Activated naive CD8-positive, alpha-beta T cell treated with anti-CD3 and anti-CD28 coated beads, Interleukin-2, amount 50 U/mL, for 24 hours (primary cell): ENCODE measurements at regions not wholly inside any gene's neighbourhood (a gene's known extent, or its start where the extent isn't known, plus 50 kb on each side); places are given as distances from the start of the nearest gene placed in this dataset.

Experiments used
- ATAC-seq: fragments of 150-1000 bp; cut with Tn5 transposase; one replicate; pipeline ENCODE4 v1.10.0; 2021
- DNase-seq: peaks from one replicate; pipeline ENCODE4 v3.0.0; 2021
- H3K27ac Mint-ChIP-seq: one replicate; pipeline ENCODE4 v1.8.0; 2021; ENCODE audit warnings: mild to moderate bottlenecking, mixed read lengths
- H3K27me3 Mint-ChIP-seq: one replicate; pipeline ENCODE4 v1.8.0; 2021; ENCODE audit warnings: mixed read lengths
- H3K36me3 Mint-ChIP-seq: one replicate; pipeline ENCODE4 v1.8.0; 2021; ENCODE audit warnings: low read depth, mixed read lengths
- H3K4me1 Mint-ChIP-seq: one replicate; pipeline ENCODE4 v1.8.0; 2021; ENCODE audit warnings: mixed read lengths
- H3K4me3 Mint-ChIP-seq: one replicate; pipeline ENCODE4 v1.8.0; 2021; ENCODE audit warnings: mild to moderate bottlenecking, moderate library complexity, mixed read lengths
- H3K9me3 Mint-ChIP-seq: one replicate; pipeline ENCODE4 v1.8.0; 2021; ENCODE audit warnings: mixed read lengths

DNA sequence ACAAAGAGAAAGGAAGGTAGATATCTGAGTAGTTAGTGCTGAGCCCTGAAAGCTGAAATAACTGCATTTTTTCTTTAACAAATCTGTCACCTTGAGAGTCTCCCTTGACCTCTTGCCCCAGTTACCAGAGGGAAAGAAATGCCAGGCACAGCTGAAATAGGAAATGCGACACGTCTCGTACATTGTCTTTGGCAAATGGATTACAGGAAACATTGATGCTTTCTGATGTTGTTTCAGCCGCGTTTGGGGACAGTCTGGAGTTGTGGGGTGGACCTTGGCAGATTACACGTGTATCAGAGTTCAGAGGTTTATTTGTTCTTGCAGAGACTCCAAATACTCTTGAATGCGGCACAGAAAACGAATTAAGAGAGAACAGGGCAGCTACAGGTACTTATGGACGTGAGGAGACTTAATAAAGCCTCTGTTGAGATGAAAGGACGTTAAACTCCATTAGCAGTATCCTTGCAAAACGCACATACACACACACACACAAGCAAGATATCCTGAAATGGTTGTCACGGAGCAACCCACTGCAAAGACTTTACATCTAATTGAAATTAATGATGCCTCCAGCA is 272.8 kb upstream of the RORA start:
- H3K27ac Mint-ChIP-seq: no peak overlapping the region
- no peaks in the 10 kb centered on the region for H3K4me1 Mint-ChIP-seq
- no peaks in the 10 kb centered on the region for H3K36me3 Mint-ChIP-seq
- no peaks in the 10 kb centered on the region for H3K9me3 Mint-ChIP-seq
- peaks cover 4% of the 10 kb centered on the region for H3K27me3 Mint-ChIP-seq
- H3K4me3 Mint-ChIP-seq: no peak overlapping the region
- no peak for DNase-seq
- ATAC-seq: no peak

GRCh38 chr15:61500951-61501620 is 272.0 kb upstream of the RORA start:
- H3K4me1 Mint-ChIP-seq: no peaks in the 10 kb centered on the region
- H3K27ac Mint-ChIP-seq: no peak overlapping the region
- DNase-seq (no peak), ATAC-seq (no peak)
- H3K4me3 Mint-ChIP-seq: no peak overlapping the region
- H3K36me3 Mint-ChIP-seq: no peaks in the 10 kb centered on the region
- peaks cover 6% of the 10 kb centered on the region for H3K27me3 Mint-ChIP-seq
- no peaks in the 10 kb centered on the region for H3K9me3 Mint-ChIP-seq

GRCh38 chr15:61500523-61500922 is 271.4 kb upstream of the RORA start:
- DNase-seq (no peak), ATAC-seq (no peak)
- no peaks in the 10 kb centered on the region for H3K9me3 Mint-ChIP-seq
- H3K27me3 Mint-ChIP-seq: peaks cover 7% of the 10 kb centered on the region
- no peak overlapping the region for H3K4me3 Mint-ChIP-seq
- no peaks in the 10 kb centered on the region for H3K4me1 Mint-ChIP-seq
- H3K27ac Mint-ChIP-seq: no peak overlapping the region
- H3K36me3 Mint-ChIP-seq: no peaks in the 10 kb centered on the region

GRCh38 chr15:61499376-61499775 is 270.3 kb upstream of the RORA start:
- ATAC-seq: no peak
- Mint-ChIP-seq H3K9me3 (no peaks in the 10 kb centered on the region), H3K36me3 (no peaks in the 10 kb centered on the region), H3K27ac (no peak overlapping the region), H3K4me1 (no peaks in the 10 kb centered on the region), H3K4me3 (no peak overlapping the region), H3K27me3 (peaks cover 9% of the 10 kb centered on the region)
- DNase-seq: no peak

DNA sequence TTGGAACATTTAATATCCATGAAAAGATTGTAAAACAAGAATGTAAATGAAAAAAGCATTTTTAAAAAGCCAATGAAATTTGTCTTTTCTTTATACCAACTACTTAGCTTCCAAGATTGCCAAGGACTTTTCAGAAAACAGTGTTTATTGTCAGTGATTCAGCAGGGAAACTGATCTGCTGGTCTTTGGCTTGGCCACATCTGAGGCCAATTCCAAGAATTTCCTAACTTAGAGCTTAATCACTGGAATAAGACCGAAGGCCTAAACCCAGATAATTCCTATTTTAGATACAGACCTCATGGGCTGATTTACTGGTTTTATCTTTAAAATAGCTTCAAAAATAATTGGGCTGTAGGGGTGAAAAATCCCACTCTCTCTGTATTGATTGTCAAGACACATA is 260.5 kb upstream of the RORA start:
- H3K36me3 Mint-ChIP-seq: no peaks in the 10 kb centered on the region
- no peak for ATAC-seq
- peaks cover 13% of the 10 kb centered on the region for H3K27me3 Mint-ChIP-seq
- no peaks in the 10 kb centered on the region for H3K4me1 Mint-ChIP-seq
- no peak for DNase-seq
- H3K27ac Mint-ChIP-seq: no peak overlapping the region
- H3K4me3 Mint-ChIP-seq: no peak overlapping the region
- H3K9me3 Mint-ChIP-seq: no peaks in the 10 kb centered on the region

GRCh38 chr15:61483599-61483998 is 254.5 kb upstream of the RORA start:
- DNase-seq (no peak), ATAC-seq (no peak)
- Mint-ChIP-seq H3K9me3 (no peaks in the 10 kb centered on the region), H3K27me3 (peaks cover 16% of the 10 kb centered on the region), H3K4me1 (no peaks in the 10 kb centered on the region), H3K36me3 (no peaks in the 10 kb centered on the region), H3K27ac (no peak overlapping the region), H3K4me3 (no peak overlapping the region)

- ATAC-seq (no peak), DNase-seq (no peak)
- Mint-ChIP-seq H3K4me1 (no peaks in the 10 kb centered on the region), H3K27ac (no peak overlapping the region), H3K9me3 (no peaks in the 10 kb centered on the region), H3K4me3 (no peak overlapping the region), H3K27me3 (peaks cover 10% of the 10 kb centered on the region), H3K36me3 (no peaks in the 10 kb centered on the region)
Measured at GRCh38 chr15:61481886-61482285, 252.8 kb upstream of the RORA start.

DNA sequence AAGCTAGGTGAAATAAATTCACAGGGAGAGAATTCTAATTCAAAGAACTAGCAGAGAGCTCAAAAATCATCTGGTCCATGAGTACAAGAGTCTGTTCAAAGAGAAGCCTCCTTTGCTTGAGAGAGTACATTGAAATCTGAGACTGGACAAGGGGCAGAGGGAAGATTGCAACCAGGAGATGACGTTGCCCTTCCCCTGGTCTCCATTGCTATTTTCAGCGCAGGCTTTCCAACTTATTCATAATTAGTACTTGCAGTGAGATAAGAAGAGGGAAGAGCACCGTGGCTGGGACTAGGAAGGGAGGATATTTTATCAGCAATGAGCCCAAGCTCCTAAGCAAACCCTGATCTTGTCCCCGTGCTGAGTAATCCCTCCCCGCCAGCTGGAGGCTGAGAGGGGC is 251.8 kb upstream of the RORA start:
- DNase-seq: no peak
- ATAC-seq: no peak
- H3K9me3 Mint-ChIP-seq: no peaks in the 10 kb centered on the region
- no peaks in the 10 kb centered on the region for H3K4me1 Mint-ChIP-seq
- H3K27me3 Mint-ChIP-seq: peaks cover 4% of the 10 kb centered on the region
- no peak overlapping the region for H3K4me3 Mint-ChIP-seq
- H3K36me3 Mint-ChIP-seq: no peaks in the 10 kb centered on the region
- H3K27ac Mint-ChIP-seq: no peak overlapping the region

DNA sequence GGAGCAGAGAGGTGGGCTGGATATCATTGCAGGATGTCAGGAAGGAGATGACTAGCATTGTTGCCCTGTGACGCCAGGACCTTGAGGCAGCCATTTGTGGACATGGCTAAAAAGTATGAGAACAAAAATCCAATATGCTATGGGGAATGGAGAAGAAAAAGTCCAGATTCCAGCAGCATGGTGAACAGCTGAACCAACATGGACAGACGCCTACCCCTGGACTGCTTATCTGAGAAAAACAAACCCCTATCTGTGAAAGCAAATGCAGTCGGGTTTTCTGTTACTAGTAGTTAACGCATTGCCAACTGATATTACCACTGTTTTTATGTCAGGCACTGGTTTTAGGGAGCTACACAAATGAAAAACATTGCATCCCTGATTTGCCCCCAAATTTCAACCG is 251.2 kb upstream of the RORA start:
- DNase-seq (no peak), ATAC-seq (no peak)
- H3K4me3 Mint-ChIP-seq: no peak overlapping the region
- no peaks in the 10 kb centered on the region for H3K9me3 Mint-ChIP-seq
- H3K27ac Mint-ChIP-seq: no peak overlapping the region
- no peaks in the 10 kb centered on the region for H3K4me1 Mint-ChIP-seq
- H3K27me3 Mint-ChIP-seq: peaks cover 4% of the 10 kb centered on the region
- no peaks in the 10 kb centered on the region for H3K36me3 Mint-ChIP-seq

GRCh38 chr15:61479613-61480012 is 250.5 kb upstream of the RORA start:
- ATAC-seq: no peak
- H3K4me3 Mint-ChIP-seq: no peak overlapping the region

GRCh38 chr15:61476741-61477140 is 247.6 kb upstream of the RORA start:
- ATAC-seq (no peak), DNase-seq (no peak)
- Mint-ChIP-seq H3K27me3 (peaks cover 2% of the 10 kb centered on the region), H3K4me3 (no peak overlapping the region), H3K9me3 (no peaks in the 10 kb centered on the region), H3K36me3 (no peaks in the 10 kb centered on the region), H3K27ac (no peak overlapping the region), H3K4me1 (no peaks in the 10 kb centered on the region)

More at GRCh38 chr15:61479613-61480012, 250.5 kb upstream of the RORA start:
- H3K36me3 Mint-ChIP-seq: no peaks in the 10 kb centered on the region
- no peak overlapping the region for H3K27ac Mint-ChIP-seq
- no peaks in the 10 kb centered on the region for H3K9me3 Mint-ChIP-seq
- H3K27me3 Mint-ChIP-seq: peaks cover 6% of the 10 kb centered on the region
- no peaks in the 10 kb centered on the region for H3K4me1 Mint-ChIP-seq
- DNase-seq: no peak

DNA sequence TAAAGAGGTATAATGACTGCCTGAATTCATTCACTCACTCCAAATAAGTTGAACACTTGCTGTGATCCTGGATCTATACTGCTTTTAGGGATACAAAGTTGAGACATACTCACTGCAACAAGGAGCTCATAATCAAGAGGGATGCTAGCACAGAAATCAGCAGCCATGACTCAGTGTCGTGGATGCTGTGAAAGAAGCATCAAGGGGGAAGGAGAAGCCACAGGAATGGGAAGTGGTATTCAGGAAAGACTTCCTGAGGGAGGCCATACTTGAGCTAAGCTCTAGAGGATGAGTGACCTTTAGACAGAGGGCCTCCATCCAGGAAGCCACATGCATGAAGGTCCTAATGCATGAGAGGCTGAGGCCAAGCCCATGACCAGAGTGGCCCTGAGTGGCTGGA is 245.7 kb upstream of the RORA start:
- H3K27ac Mint-ChIP-seq: no peak overlapping the region
- no peak for DNase-seq
- no peaks in the 10 kb centered on the region for H3K9me3 Mint-ChIP-seq
- no peak for ATAC-seq
- no peaks in the 10 kb centered on the region for H3K4me1 Mint-ChIP-seq
- no peaks in the 10 kb centered on the region for H3K36me3 Mint-ChIP-seq
- H3K27me3 Mint-ChIP-seq: peaks cover 5% of the 10 kb centered on the region
- H3K4me3 Mint-ChIP-seq: no peak overlapping the region

GRCh38 chr15:61467823-61468222 is 238.7 kb upstream of the RORA start:
- Mint-ChIP-seq H3K36me3 (no peaks in the 10 kb centered on the region), H3K4me1 (no peaks in the 10 kb centered on the region), H3K4me3 (no peak overlapping the region), H3K27me3 (peaks cover 9% of the 10 kb centered on the region), H3K27ac (no peak overlapping the region), H3K9me3 (no peaks in the 10 kb centered on the region)
- DNase-seq (no peak), ATAC-seq (no peak)

GRCh38 chr15:61459785-61460707 is 230.9 kb upstream of the RORA start:
- ATAC-seq: no peak
- no peaks in the 10 kb centered on the region for H3K9me3 Mint-ChIP-seq
- no peaks in the 10 kb centered on the region for H3K4me1 Mint-ChIP-seq
- H3K27me3 Mint-ChIP-seq: peaks cover 6% of the 10 kb centered on the region
- no peaks in the 10 kb centered on the region for H3K36me3 Mint-ChIP-seq
- H3K4me3 Mint-ChIP-seq: no peak overlapping the region
- no peak for DNase-seq
- H3K27ac Mint-ChIP-seq: no peak overlapping the region
